HCT116 (cell line): ENCODE measurements at regions not wholly inside any gene's neighbourhood (a gene's known extent, or its start where the extent isn't known, plus 50 kb on each side); places are given as distances from the start of the nearest gene placed in this dataset.

Experiments
- CEBPB ChIP-seq: IDR thresholded peaks from 2 replicates; pipeline ENCODE4 v1.6.1; 2012; ENCODE audit warnings: low read depth
- EZH2 ChIP-seq: fragments of 200-600 bp; sonication (generic); IDR thresholded peaks from 2 replicates; pipeline ENCODE4 v1.6.1; 2017; ENCODE audit warnings: antibody characterized with exemption, mixed run types
- JUND ChIP-seq: IDR thresholded peaks from 2 replicates; pipeline ENCODE4 v1.6.1; 2012
- POLR2A ChIP-seq: IDR thresholded peaks from 2 replicates; pipeline ENCODE4 v1.7.0; 2011; ENCODE audit warnings: borderline replicate concordance; ENCODE audit not compliant: insufficient read depth, insufficient read length; ENCODE audit errors: extremely low read depth
- POLR2AphosphoS5 ChIP-seq: IDR thresholded peaks from 2 replicates; pipeline ENCODE4 v1.6.1; 2011; ENCODE audit warnings: mild to moderate bottlenecking, low read depth, low read length, moderate library complexity
- SP1 ChIP-seq: IDR thresholded peaks from 2 replicates; pipeline ENCODE4 v1.6.1; 2012; ENCODE audit warnings: low read depth
- YY1 ChIP-seq: IDR thresholded peaks from 2 replicates; pipeline ENCODE4 v1.6.1; 2011; ENCODE audit warnings: low read length, low read depth, moderate library complexity, mild to moderate bottlenecking; ENCODE audit not compliant: insufficient replicate concordance; ENCODE audit errors: extremely low read depth
- ZNF274 ChIP-seq: fragments of 200-500 bp; sonication (Bioruptor generic); IDR thresholded peaks from 2 replicates; pipeline ENCODE4 v1.6.1; 2014; ENCODE audit warnings: mild to moderate bottlenecking, low read depth, low read length, inconsistent platforms
- TF ChIP-seq, protein P1 (sequence below), 3 experiments: fragments of 200-600 bp in 1 of 3; sonication (generic) in 1 of 3; IDR thresholded peaks in 2 of 3; conservative IDR thresholded peaks in 1 of 3; 2 replicates each; pipeline ENCODE4 v1.5.1; 2012 to 2017; ENCODE audit warnings: low read depth in 2 of 3, low read length in 2 of 3, antibody characterized with exemption in 1 of 3, borderline replicate concordance in 1 of 3, control low read depth in 1 of 3, mild to moderate bottlenecking in 1 of 3, mixed read lengths in 1 of 3, mixed run types in 1 of 3, moderate library complexity in 1 of 3; ENCODE audit not compliant: insufficient read depth in 1 of 3
- TF ChIP-seq, protein P2 (sequence below): IDR thresholded peaks from 2 replicates; pipeline ENCODE4 v1.6.1; 2012
- TF ChIP-seq, protein P3 (sequence below): IDR thresholded peaks from 2 replicates; pipeline ENCODE4 v1.6.1; 2012

DNA sequence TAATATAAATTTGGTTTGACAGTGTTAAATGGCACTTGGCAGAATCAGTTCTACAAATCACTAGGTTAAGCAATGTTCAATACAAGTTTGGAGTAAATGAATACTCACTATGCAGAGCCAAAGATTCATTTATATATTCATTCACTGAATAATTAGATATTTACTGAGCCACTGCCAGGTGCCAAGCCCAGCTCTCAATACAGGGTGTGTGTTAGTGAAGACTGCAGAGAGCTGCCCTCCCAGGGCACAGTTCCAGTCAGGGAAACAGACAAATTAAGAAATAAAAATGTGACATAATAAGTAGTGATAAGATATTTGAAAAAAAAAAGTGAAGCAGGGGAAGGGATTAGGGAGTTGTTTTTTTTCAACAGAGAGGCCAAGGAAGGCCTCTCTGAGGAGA lies 411.7 kb downstream of the KCNRG start:
- TF ChIP-seq ZNF274, result no peak
- TF ChIP-seq, protein P1, sequence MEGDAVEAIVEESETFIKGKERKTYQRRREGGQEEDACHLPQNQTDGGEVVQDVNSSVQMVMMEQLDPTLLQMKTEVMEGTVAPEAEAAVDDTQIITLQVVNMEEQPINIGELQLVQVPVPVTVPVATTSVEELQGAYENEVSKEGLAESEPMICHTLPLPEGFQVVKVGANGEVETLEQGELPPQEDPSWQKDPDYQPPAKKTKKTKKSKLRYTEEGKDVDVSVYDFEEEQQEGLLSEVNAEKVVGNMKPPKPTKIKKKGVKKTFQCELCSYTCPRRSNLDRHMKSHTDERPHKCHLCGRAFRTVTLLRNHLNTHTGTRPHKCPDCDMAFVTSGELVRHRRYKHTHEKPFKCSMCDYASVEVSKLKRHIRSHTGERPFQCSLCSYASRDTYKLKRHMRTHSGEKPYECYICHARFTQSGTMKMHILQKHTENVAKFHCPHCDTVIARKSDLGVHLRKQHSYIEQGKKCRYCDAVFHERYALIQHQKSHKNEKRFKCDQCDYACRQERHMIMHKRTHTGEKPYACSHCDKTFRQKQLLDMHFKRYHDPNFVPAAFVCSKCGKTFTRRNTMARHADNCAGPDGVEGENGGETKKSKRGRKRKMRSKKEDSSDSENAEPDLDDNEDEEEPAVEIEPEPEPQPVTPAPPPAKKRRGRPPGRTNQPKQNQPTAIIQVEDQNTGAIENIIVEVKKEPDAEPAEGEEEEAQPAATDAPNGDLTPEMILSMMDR (IDR thresholded peaks at IDR 0.05 in 2 of 3, conservative IDR thresholded peaks at IDR 0.05 in 1 of 3; ENCODE audit: borderline replicate concordance in 1 of 3, insufficient read depth in 1 of 3, low read depth in 2 of 3, low read length in 2 of 3), result no peak
- TF ChIP-seq, protein P2, sequence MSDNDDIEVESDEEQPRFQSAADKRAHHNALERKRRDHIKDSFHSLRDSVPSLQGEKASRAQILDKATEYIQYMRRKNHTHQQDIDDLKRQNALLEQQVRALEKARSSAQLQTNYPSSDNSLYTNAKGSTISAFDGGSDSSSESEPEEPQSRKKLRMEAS, result no peak
- no peak for TF ChIP-seq POLR2AphosphoS5
- TF ChIP-seq POLR2A, result no peak
- no peak for TF ChIP-seq EZH2
- TF ChIP-seq YY1, result no peak
- TF ChIP-seq JUND, result no peak
- TF ChIP-seq, protein P3, sequence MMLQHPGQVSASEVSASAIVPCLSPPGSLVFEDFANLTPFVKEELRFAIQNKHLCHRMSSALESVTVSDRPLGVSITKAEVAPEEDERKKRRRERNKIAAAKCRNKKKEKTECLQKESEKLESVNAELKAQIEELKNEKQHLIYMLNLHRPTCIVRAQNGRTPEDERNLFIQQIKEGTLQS, result no peak
- TF ChIP-seq CEBPB, result no peak
- no peak for TF ChIP-seq SP1
